WTC11 (cell line): ENCODE measurements at regions not wholly inside any gene's neighbourhood (a gene's known extent, or its start where the extent isn't known, plus 50 kb on each side); places are given as distances from the start of the nearest gene placed in this dataset.

Experiments used
- ATAC-seq: fragments of 200-7000 bp; cut with Tn5 transposase; 2 replicates; pipeline ENCODE4 v1.10.0; 2021; ENCODE audit warnings: mild to moderate bottlenecking, moderate library complexity
- CTCF ChIA-PET: fragments of 300-600 bp; sonication (Branson Sonifier 250); formaldehyde crosslinking; loops from one replicate; lab custom pipeline; 2021; ENCODE audit warnings: antibody characterized with exemption; lab: Charles Lee
- POLR2A ChIA-PET: fragments of 350-600 bp; sonication (Branson Sonifier 250); formaldehyde crosslinking; loops from one replicate; lab custom pipeline; 2021; ENCODE audit warnings: antibody characterized with exemption; lab: Charles Lee
- DNase-seq: peaks from one replicate; pipeline ENCODE4 v3.0.0; 2021; ENCODE audit warnings: low spot score
- H3K27ac Mint-ChIP-seq: 2 replicates; pipeline ENCODE4 v1.8.0; 2021; ENCODE audit warnings: mixed read lengths
- H3K27me3 Mint-ChIP-seq: 2 replicates; pipeline ENCODE4 v1.8.0; 2021; ENCODE audit warnings: low read depth, mild to moderate bottlenecking, moderate library complexity, mixed read lengths
- H3K36me3 Mint-ChIP-seq: 2 replicates; pipeline ENCODE4 v1.8.0; 2021; ENCODE audit warnings: mixed read lengths
- H3K4me1 Mint-ChIP-seq: 2 replicates; pipeline ENCODE4 v1.8.0; 2022; ENCODE audit warnings: mixed read lengths
- H3K4me3 Mint-ChIP-seq: 2 replicates; pipeline ENCODE4 v1.8.0; 2021; ENCODE audit warnings: mild to moderate bottlenecking, moderate library complexity, mixed read lengths
- H3K9me3 Mint-ChIP-seq: 2 replicates; pipeline ENCODE4 v1.8.0; 2021; ENCODE audit warnings: mixed read lengths
- AR ChIP-seq: fragments of 250-450 bp; sonication (Bioruptor Pico); IDR thresholded peaks from 2 replicates; pipeline ENCODE4 v1.9.0; 2021; ENCODE audit warnings: mild to moderate bottlenecking
- CREB1 ChIP-seq: sonication (generic); formaldehyde crosslinking; IDR thresholded peaks from 2 replicates; pipeline ENCODE4 v1.8.0; 2023; ENCODE audit warnings: mild to moderate bottlenecking, missing genetic modification reagents
- CREM ChIP-seq: sonication (generic); formaldehyde crosslinking; IDR thresholded peaks from 2 replicates; pipeline ENCODE4 v1.8.1; 2022; ENCODE audit warnings: mild to moderate bottlenecking, missing genetic modification reagents, moderate library complexity
- ERG ChIP-seq: fragments of 250-450 bp; sonication (Bioruptor Pico); IDR thresholded peaks from 2 replicates; pipeline ENCODE4 v1.8.0; 2021; ENCODE audit warnings: mild to moderate bottlenecking
- ESRRA ChIP-seq: sonication (generic); formaldehyde crosslinking; IDR thresholded peaks from 2 replicates; pipeline ENCODE4 v1.8.1; 2022; ENCODE audit warnings: mild to moderate bottlenecking, missing genetic modification reagents, borderline replicate concordance
- ETV6 ChIP-seq: sonication (generic); formaldehyde crosslinking; IDR thresholded peaks from 2 replicates; pipeline ENCODE4 v1.8.1; 2022; ENCODE audit warnings: mild to moderate bottlenecking, missing genetic modification reagents
- HMGA2 ChIP-seq: fragments of 250-450 bp; sonication (Bioruptor Pico); IDR thresholded peaks from 2 replicates; pipeline ENCODE4 v1.4.0; 2021; ENCODE audit warnings: mild to moderate bottlenecking, moderate library complexity
- IRF2 ChIP-seq: sonication (generic); formaldehyde crosslinking; IDR thresholded peaks from 2 replicates; pipeline ENCODE4 v1.8.0; 2022; ENCODE audit warnings: low read depth, missing genetic modification reagents, borderline replicate concordance
- JAZF1 ChIP-seq: fragments of 250-450 bp; sonication (Bioruptor Pico); IDR thresholded peaks from 2 replicates; pipeline ENCODE4 v1.9.0; 2021; ENCODE audit warnings: moderate library complexity, mild to moderate bottlenecking, inconsistent platforms
- NFATC4 ChIP-seq: fragments of 250-450 bp; sonication (Bioruptor Pico); IDR thresholded peaks from 2 replicates; pipeline ENCODE4 v1.9.0; 2021; ENCODE audit warnings: mild to moderate bottlenecking
- NFYB ChIP-seq: sonication (generic); formaldehyde crosslinking; conservative IDR thresholded peaks from 2 replicates; pipeline ENCODE4 v1.8.0; 2022; ENCODE audit warnings: low read depth, missing genetic modification reagents
- OVOL2 ChIP-seq: fragments of 250-450 bp; sonication (Bioruptor Pico); IDR thresholded peaks from 2 replicates; pipeline ENCODE4 v1.9.0; 2021; ENCODE audit warnings: mild to moderate bottlenecking, borderline replicate concordance
- PRRX2 ChIP-seq: fragments of 250-450 bp; sonication (Bioruptor Pico); IDR thresholded peaks from 2 replicates; pipeline ENCODE4 v1.8.0; 2021; ENCODE audit warnings: mild to moderate bottlenecking
- SMAD3 ChIP-seq: sonication (generic); formaldehyde crosslinking; IDR thresholded peaks from 2 replicates; pipeline ENCODE4 v1.8.0; 2022; ENCODE audit warnings: missing genetic modification reagents, mild to moderate bottlenecking, borderline replicate concordance
- SMAD4 ChIP-seq: sonication (generic); formaldehyde crosslinking; IDR thresholded peaks from 2 replicates; pipeline ENCODE4 v1.8.0; 2022; ENCODE audit warnings: mild to moderate bottlenecking, missing genetic modification reagents
- SP1 ChIP-seq: sonication (generic); formaldehyde crosslinking; conservative IDR thresholded peaks from 2 replicates; pipeline ENCODE4 v1.8.1; 2022; ENCODE audit warnings: missing genetic modification reagents
- TP53 ChIP-seq: sonication (generic); formaldehyde crosslinking; IDR thresholded peaks from 2 replicates; pipeline ENCODE4 v1.8.1; 2023; ENCODE audit warnings: mild to moderate bottlenecking, missing genetic modification reagents
- USF2 ChIP-seq: sonication (generic); formaldehyde crosslinking; IDR thresholded peaks from 2 replicates; pipeline ENCODE4 v1.8.1; 2023; ENCODE audit warnings: mild to moderate bottlenecking, missing genetic modification reagents, moderate library complexity
- ZMAT4 ChIP-seq: fragments of 250-450 bp; sonication (Bioruptor Pico); IDR thresholded peaks from 2 replicates; pipeline ENCODE4 v1.9.0; 2021; ENCODE audit warnings: mild to moderate bottlenecking
- ZNF138 ChIP-seq: sonication (generic); formaldehyde crosslinking; conservative IDR thresholded peaks from 2 replicates; pipeline ENCODE4 v1.8.1; 2022; ENCODE audit warnings: mild to moderate bottlenecking, moderate library complexity, missing genetic modification reagents
- ZNF281 ChIP-seq: sonication (generic); formaldehyde crosslinking; IDR thresholded peaks from 2 replicates; pipeline ENCODE4 v1.8.0; 2023; ENCODE audit warnings: mild to moderate bottlenecking, missing genetic modification reagents
- ZNF416 ChIP-seq: fragments of 250-450 bp; sonication (Bioruptor Pico); IDR thresholded peaks from 2 replicates; pipeline ENCODE4 v1.9.0; 2021; ENCODE audit warnings: mild to moderate bottlenecking, inconsistent platforms
- TF ChIP-seq, protein P1 (sequence below): sonication (generic); formaldehyde crosslinking; conservative IDR thresholded peaks from 2 replicates; pipeline ENCODE4 v1.8.1; 2022; ENCODE audit warnings: mild to moderate bottlenecking, missing genetic modification reagents
- TF ChIP-seq, protein P2 (sequence below): sonication (generic); formaldehyde crosslinking; IDR thresholded peaks from 2 replicates; pipeline ENCODE4 v1.8.1; 2023; ENCODE audit warnings: mild to moderate bottlenecking, missing genetic modification reagents
- TF ChIP-seq, protein P3 (sequence below): sonication (generic); formaldehyde crosslinking; IDR thresholded peaks from 2 replicates; pipeline ENCODE4 v1.8.0; 2023; ENCODE audit warnings: missing genetic modification reagents
- TF ChIP-seq, protein P4 (sequence below): sonication (generic); formaldehyde crosslinking; IDR thresholded peaks from 2 replicates; pipeline ENCODE4 v1.8.0; 2022; ENCODE audit warnings: mild to moderate bottlenecking, missing genetic modification reagents
- TF ChIP-seq, protein P5 (sequence below): sonication (generic); formaldehyde crosslinking; IDR thresholded peaks from 2 replicates; pipeline ENCODE4 v1.8.0; 2022; ENCODE audit warnings: mild to moderate bottlenecking, missing genetic modification reagents

DNA sequence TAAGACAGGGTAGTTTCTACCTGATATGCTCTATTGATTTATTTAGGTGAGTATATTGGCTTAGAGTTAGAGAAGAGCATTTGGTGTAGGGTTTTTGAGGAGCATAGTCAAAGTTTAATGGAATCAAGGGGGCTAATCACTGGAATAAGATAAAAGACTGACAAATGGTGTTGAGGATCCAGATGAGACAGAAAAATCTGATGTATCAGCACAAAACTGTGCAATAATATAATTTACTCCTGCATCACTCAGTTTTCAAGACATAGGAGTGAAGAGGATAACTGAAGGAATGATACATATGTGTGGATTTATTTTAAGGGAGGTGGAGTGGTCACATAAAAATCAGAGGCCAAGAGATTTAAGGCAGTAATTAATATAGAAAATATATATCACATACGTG lies 339.2 kb downstream of the NYAP2 start:
- Mint-ChIP-seq H3K4me3 (no peak overlapping the region), H3K27ac (no peak overlapping the region), H3K36me3 (no peaks in the 10 kb centered on the region), H3K9me3 (no peaks in the 10 kb centered on the region), H3K4me1 (no peaks in the 10 kb centered on the region), H3K27me3 (peaks cover 17% of the 10 kb centered on the region)
- ATAC-seq (no peak), DNase-seq (no peak)
- no peak for TF ChIP-seq HMGA2 (CRISPR knock-in tag)
- TF ChIP-seq, protein P1, sequence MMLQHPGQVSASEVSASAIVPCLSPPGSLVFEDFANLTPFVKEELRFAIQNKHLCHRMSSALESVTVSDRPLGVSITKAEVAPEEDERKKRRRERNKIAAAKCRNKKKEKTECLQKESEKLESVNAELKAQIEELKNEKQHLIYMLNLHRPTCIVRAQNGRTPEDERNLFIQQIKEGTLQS (CRISPR knock-in tag): no peak
- no peak for TF ChIP-seq SMAD4
- TF ChIP-seq, protein P2, sequence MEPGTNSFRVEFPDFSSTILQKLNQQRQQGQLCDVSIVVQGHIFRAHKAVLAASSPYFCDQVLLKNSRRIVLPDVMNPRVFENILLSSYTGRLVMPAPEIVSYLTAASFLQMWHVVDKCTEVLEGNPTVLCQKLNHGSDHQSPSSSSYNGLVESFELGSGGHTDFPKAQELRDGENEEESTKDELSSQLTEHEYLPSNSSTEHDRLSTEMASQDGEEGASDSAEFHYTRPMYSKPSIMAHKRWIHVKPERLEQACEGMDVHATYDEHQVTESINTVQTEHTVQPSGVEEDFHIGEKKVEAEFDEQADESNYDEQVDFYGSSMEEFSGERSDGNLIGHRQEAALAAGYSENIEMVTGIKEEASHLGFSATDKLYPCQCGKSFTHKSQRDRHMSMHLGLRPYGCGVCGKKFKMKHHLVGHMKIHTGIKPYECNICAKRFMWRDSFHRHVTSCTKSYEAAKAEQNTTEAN (CRISPR knock-in tag): no peak
- TF ChIP-seq NFYB (CRISPR knock-in tag): no peak
- no peak for TF ChIP-seq SP1 (CRISPR knock-in tag)
- no peak for TF ChIP-seq SMAD3 (CRISPR knock-in tag)
- no peak for TF ChIP-seq PRRX2 (CRISPR knock-in tag)
- TF ChIP-seq AR (CRISPR knock-in tag): no peak
- no peak for TF ChIP-seq OVOL2 (CRISPR knock-in tag)
- TF ChIP-seq ZNF281: no peak
- TF ChIP-seq ESRRA (CRISPR knock-in tag): no peak
- TF ChIP-seq, protein P3, sequence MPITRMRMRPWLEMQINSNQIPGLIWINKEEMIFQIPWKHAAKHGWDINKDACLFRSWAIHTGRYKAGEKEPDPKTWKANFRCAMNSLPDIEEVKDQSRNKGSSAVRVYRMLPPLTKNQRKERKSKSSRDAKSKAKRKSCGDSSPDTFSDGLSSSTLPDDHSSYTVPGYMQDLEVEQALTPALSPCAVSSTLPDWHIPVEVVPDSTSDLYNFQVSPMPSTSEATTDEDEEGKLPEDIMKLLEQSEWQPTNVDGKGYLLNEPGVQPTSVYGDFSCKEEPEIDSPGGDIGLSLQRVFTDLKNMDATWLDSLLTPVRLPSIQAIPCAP (CRISPR knock-in tag): no peak
- TF ChIP-seq ZNF138 (CRISPR knock-in tag): no peak
- no peak for TF ChIP-seq ZMAT4 (CRISPR knock-in tag)
- TF ChIP-seq, protein P4, sequence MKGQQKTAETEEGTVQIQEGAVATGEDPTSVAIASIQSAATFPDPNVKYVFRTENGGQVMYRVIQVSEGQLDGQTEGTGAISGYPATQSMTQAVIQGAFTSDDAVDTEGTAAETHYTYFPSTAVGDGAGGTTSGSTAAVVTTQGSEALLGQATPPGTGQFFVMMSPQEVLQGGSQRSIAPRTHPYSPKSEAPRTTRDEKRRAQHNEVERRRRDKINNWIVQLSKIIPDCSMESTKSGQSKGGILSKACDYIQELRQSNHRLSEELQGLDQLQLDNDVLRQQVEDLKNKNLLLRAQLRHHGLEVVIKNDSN: no peak
- POLR2A ChIA-PET: no interaction called here
- CTCF ChIA-PET: no interaction called here

- Mint-ChIP-seq H3K4me3 (no peak overlapping the region), H3K9me3 (no peaks in the 10 kb centered on the region), H3K27me3 (peaks cover 17% of the 10 kb centered on the region), H3K36me3 (no peaks in the 10 kb centered on the region), H3K4me1 (no peaks in the 10 kb centered on the region), H3K27ac (no peak overlapping the region)
- POLR2A ChIA-PET: no interaction called here
- ATAC-seq: no peak
- CTCF ChIA-PET: no interaction called here
- no peak for DNase-seq
- TF ChIP-seq NFATC4 (CRISPR knock-in tag): no peak
- TF ChIP-seq ZNF416 (CRISPR knock-in tag): no peak
- TF ChIP-seq JAZF1 (CRISPR knock-in tag): no peak
- TF ChIP-seq HMGA2 (CRISPR knock-in tag): no peak
- TF ChIP-seq CREM (CRISPR knock-in tag): no peak
- no peak for TF ChIP-seq ERG (CRISPR knock-in tag)
- no peak for TF ChIP-seq CREB1 (CRISPR knock-in tag)
- TF ChIP-seq, protein P5, sequence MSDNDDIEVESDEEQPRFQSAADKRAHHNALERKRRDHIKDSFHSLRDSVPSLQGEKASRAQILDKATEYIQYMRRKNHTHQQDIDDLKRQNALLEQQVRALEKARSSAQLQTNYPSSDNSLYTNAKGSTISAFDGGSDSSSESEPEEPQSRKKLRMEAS (CRISPR knock-in tag): no peak
- TF ChIP-seq TP53 (CRISPR knock-in tag): no peak
- TF ChIP-seq ESRRA (CRISPR knock-in tag): no peak
- no peak for TF ChIP-seq USF2 (CRISPR knock-in tag)
- TF ChIP-seq IRF2: no peak
- TF ChIP-seq ETV6 (CRISPR knock-in tag): no peak
Observed at GRCh38 chr2:225737556-225737955, 338.0 kb downstream of the NYAP2 start.
